SK-N-SH treated with all-trans-retinoic acid at 6 μM for 48 hours (cell line): ENCODE measurements at regions not wholly inside any gene's neighbourhood (a gene's known extent, or its start where the extent isn't known, plus 50 kb on each side); places are given as distances from the start of the nearest gene placed in this dataset.

Experiments
- ATAC-seq: fragments of 200-7000 bp; cut with Tn5 transposase; 3 replicates; pipeline ENCODE4 v1.9.1; 2020; ENCODE audit warnings: mild to moderate bottlenecking, moderate library complexity
- ARNTL ChIP-seq: fragments of 450-650 bp; formaldehyde crosslinking; IDR thresholded peaks from 2 replicates; pipeline ENCODE4 v1.5.0; 2020; ENCODE audit warnings: low read depth, mild to moderate bottlenecking, moderate library complexity, borderline replicate concordance
- BACH2 ChIP-seq: fragments of 250-450 bp; sonication (Bioruptor Pico); IDR thresholded peaks from 2 replicates; pipeline ENCODE4 v1.9.0; 2021; ENCODE audit warnings: mild to moderate bottlenecking, borderline replicate concordance
- CREB5 ChIP-seq: fragments of 250-450 bp; sonication (Bioruptor Pico); IDR thresholded peaks from 2 replicates; pipeline ENCODE4 v1.5.1; 2020; ENCODE audit warnings: low read depth, mild to moderate bottlenecking, moderate library complexity
- CSDC2 ChIP-seq: fragments of 250-450 bp; sonication (Bioruptor Pico); IDR thresholded peaks from 2 replicates; pipeline ENCODE4 v1.5.0; 2020; ENCODE audit warnings: mild to moderate bottlenecking, moderate library complexity
- ESRRG ChIP-seq: fragments of 250-450 bp; sonication (Bioruptor Pico); IDR thresholded peaks from 2 replicates; pipeline ENCODE4 v1.6.1; 2021; ENCODE audit warnings: mild to moderate bottlenecking
- GLIS3 ChIP-seq: fragments of 250-450 bp; sonication (Bioruptor Pico); IDR thresholded peaks from 2 replicates; pipeline ENCODE4 v1.5.0; 2020; ENCODE audit warnings: mild to moderate bottlenecking, moderate library complexity
- ISL1 ChIP-seq: fragments of 250-450 bp; sonication (Bioruptor Pico); IDR thresholded peaks from 2 replicates; pipeline ENCODE4 v2.1.2; 2022; ENCODE audit warnings: mild to moderate bottlenecking, moderate library complexity
- OSR1 ChIP-seq: fragments of 250-450 bp; sonication (Bioruptor Pico); IDR thresholded peaks from 2 replicates; pipeline ENCODE4 v1.8.0; 2022; ENCODE audit warnings: moderate library complexity, mild to moderate bottlenecking, inconsistent platforms
- PPARA ChIP-seq: fragments of 250-450 bp; sonication (Bioruptor Pico); IDR thresholded peaks from 2 replicates; pipeline ENCODE4 v1.5.0; 2020; ENCODE audit warnings: mild to moderate bottlenecking, borderline replicate concordance
- RARB ChIP-seq: fragments of 250-450 bp; sonication (Bioruptor Pico); IDR thresholded peaks from 2 replicates; pipeline ENCODE4 v1.8.0; 2021; ENCODE audit warnings: mild to moderate bottlenecking, moderate library complexity
- SNAI2 ChIP-seq: fragments of 250-450 bp; sonication (Bioruptor Pico); IDR thresholded peaks from 2 replicates; pipeline ENCODE4 v1.5.0; 2020; ENCODE audit warnings: mild to moderate bottlenecking, moderate library complexity
- TCF4 ChIP-seq: fragments of 250-450 bp; sonication (Bioruptor Pico); IDR thresholded peaks from 2 replicates; pipeline ENCODE4 v1.8.0; 2021; ENCODE audit warnings: mild to moderate bottlenecking, moderate library complexity, borderline replicate concordance
- TOX ChIP-seq: fragments of 250-450 bp; sonication (Bioruptor Pico); IDR thresholded peaks from 2 replicates; pipeline ENCODE4 v1.8.0; 2021; ENCODE audit warnings: mild to moderate bottlenecking, moderate library complexity, borderline replicate concordance
- TSHZ2 ChIP-seq: fragments of 250-450 bp; sonication (Bioruptor Pico); IDR thresholded peaks from 2 replicates; pipeline ENCODE4 v1.5.0; 2020; ENCODE audit warnings: mild to moderate bottlenecking, moderate library complexity
- ZC3H10 ChIP-seq: fragments of 250-450 bp; sonication (Bioruptor Pico); IDR thresholded peaks from 2 replicates; pipeline ENCODE4 v1.5.1; 2021; ENCODE audit warnings: mild to moderate bottlenecking, moderate library complexity
- ZFP3 ChIP-seq: fragments of 250-450 bp; sonication (Bioruptor Pico); IDR thresholded peaks from 2 replicates; pipeline ENCODE4 v1.5.0; 2020; ENCODE audit warnings: mild to moderate bottlenecking, moderate library complexity
- ZFP30 ChIP-seq: fragments of 450-650 bp; formaldehyde crosslinking; IDR thresholded peaks from 2 replicates; pipeline ENCODE4 v1.5.0; 2022; ENCODE audit warnings: mild to moderate bottlenecking, moderate library complexity
- ZNF565 ChIP-seq: fragments of 450-650 bp; formaldehyde crosslinking; conservative IDR thresholded peaks from 2 replicates; pipeline ENCODE4 v1.5.0; 2020; ENCODE audit warnings: low read depth, mild to moderate bottlenecking, moderate library complexity
- ZNF70 ChIP-seq: fragments of 450-650 bp; formaldehyde crosslinking; IDR thresholded peaks from 2 replicates; pipeline ENCODE4 v1.5.0; 2020; ENCODE audit warnings: mild to moderate bottlenecking, moderate library complexity
- ZNF8 ChIP-seq: fragments of 450-650 bp; formaldehyde crosslinking; IDR thresholded peaks from 2 replicates; pipeline ENCODE4 v1.5.0; 2020; ENCODE audit warnings: mild to moderate bottlenecking, moderate library complexity
- TF ChIP-seq, protein P1 (sequence below): fragments of 250-450 bp; sonication (Bioruptor Pico); IDR thresholded peaks from 2 replicates; pipeline ENCODE4 v1.8.0; 2020; ENCODE audit warnings: mild to moderate bottlenecking, moderate library complexity, borderline replicate concordance

GRCh38 chr2:82239176-82239575 lies 1934.6 kb upstream of the LRRTM1 start:
- TF ChIP-seq BACH2 (no peak), SNAI2 (CRISPR knock-in tag) (no peak), ZFP30 (CRISPR knock-in tag) (no peak), ESRRG (CRISPR knock-in tag) (no peak), TCF4 (CRISPR knock-in tag) (no peak), OSR1 (CRISPR knock-in tag) (no peak), ZNF565 (CRISPR knock-in tag) (no peak), CREB5 (CRISPR knock-in tag) (no peak), CSDC2 (no peak)
- TF ChIP-seq, all 23 proteins: peak for 0
- ATAC-seq = no peak

GRCh38 chr2:82237994-82238662 lies 1933.6 kb upstream of the LRRTM1 start:
- no peak for ATAC-seq

DNA sequence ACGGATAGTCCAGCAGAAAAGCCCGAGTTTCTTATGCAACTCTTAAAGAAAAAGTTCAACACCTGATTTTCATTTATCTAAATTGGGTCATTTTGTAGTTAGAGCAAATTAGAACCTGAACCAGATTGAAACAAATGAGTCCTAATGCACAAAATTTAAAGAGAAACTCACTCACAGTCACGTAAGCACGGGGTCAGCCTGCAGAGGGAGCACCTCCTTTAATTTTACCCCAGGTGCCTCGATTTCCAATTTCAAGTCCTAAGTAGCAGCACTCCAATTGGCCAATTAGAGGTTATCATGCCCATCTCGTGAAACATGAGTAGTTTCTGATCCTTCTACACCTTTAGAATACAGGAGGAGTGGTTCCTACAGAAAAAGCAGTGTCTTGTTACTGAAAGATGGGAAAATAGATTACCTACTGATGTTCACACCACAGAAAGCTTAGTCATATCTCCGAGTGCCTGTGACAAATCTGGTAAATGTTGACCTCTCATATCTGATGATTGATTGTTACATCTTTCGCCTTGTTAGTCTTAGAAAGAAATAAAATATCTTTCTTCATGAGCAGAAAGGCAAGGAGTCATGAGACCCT lies 1929.8 kb upstream of the LRRTM1 start:
- ATAC-seq = no peak
- TF ChIP-seq ZFP30 (CRISPR knock-in tag) (no peak), RARB (CRISPR knock-in tag) (no peak), ARNTL (CRISPR knock-in tag) (no peak), BACH2 (no peak), CSDC2 (no peak), ZNF8 (CRISPR knock-in tag) (no peak), PPARA (CRISPR knock-in tag) (no peak), ZFP3 (no peak), ZNF70 (no peak), GLIS3 (CRISPR knock-in tag) (no peak), TSHZ2 (no peak), OSR1 (CRISPR knock-in tag) (no peak), TOX (CRISPR knock-in tag) (no peak), ZC3H10 (no peak), ZNF565 (CRISPR knock-in tag) (no peak), SNAI2 (CRISPR knock-in tag) (no peak)
- TF ChIP-seq, protein P1, sequence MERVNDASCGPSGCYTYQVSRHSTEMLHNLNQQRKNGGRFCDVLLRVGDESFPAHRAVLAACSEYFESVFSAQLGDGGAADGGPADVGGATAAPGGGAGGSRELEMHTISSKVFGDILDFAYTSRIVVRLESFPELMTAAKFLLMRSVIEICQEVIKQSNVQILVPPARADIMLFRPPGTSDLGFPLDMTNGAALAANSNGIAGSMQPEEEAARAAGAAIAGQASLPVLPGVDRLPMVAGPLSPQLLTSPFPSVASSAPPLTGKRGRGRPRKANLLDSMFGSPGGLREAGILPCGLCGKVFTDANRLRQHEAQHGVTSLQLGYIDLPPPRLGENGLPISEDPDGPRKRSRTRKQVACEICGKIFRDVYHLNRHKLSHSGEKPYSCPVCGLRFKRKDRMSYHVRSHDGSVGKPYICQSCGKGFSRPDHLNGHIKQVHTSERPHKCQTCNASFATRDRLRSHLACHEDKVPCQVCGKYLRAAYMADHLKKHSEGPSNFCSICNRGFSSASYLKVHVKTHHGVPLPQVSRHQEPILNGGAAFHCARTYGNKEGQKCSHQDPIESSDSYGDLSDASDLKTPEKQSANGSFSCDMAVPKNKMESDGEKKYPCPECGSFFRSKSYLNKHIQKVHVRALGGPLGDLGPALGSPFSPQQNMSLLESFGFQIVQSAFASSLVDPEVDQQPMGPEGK (CRISPR knock-in tag) = no peak

More at GRCh38 chr2:82237994-82238662, 1933.6 kb upstream of the LRRTM1 start:
- TF ChIP-seq TSHZ2 = no peak
- TF ChIP-seq ZNF565 (CRISPR knock-in tag) = no peak
- TF ChIP-seq ISL1 (CRISPR knock-in tag) = no peak
- no peak for TF ChIP-seq TCF4 (CRISPR knock-in tag)
- no peak for TF ChIP-seq ZNF70
- no peak for TF ChIP-seq ARNTL (CRISPR knock-in tag)
- no peak for TF ChIP-seq SNAI2 (CRISPR knock-in tag)
- no peak for TF ChIP-seq CREB5 (CRISPR knock-in tag)
